ENCODE measurements at regions not wholly inside any gene's neighbourhood (a gene's known extent, or its start where the extent isn't known, plus 50 kb on each side); places are given as distances from the start of the nearest gene placed in this dataset.

GRCh38 chr6:22466665-22467245 is 102.6 kb upstream of the HDGFL1 start:
- CTCF ChIA-PET: interaction anchor here (0.6 to 0.9 kb wide), 2 partner anchors 120 to 532 kb away, joined by 3 read pairs; no protein-coding TSS in a partner anchor
- no TSS peak for BruUV-seq (replicated peaks)

GRCh38 chr6:22467645-22468044 is 101.7 kb upstream of the HDGFL1 start:
- peaks cover 15% of the 10 kb centered on the region for H3K4me1 Mint-ChIP-seq (ENCODE audit: insufficient read depth, unreplicated experiment)
- ChIA-PET CTCF (no interaction called here), POLR2A (interaction anchor here (0.6 to 0.7 kb wide), 2 partner anchors 44 to 327 kb away, joined by 3 read pairs; no protein-coding TSS in a partner anchor)
- no TSS peak for BruUV-seq (replicated peaks)
- no peaks in the 10 kb centered on the region for H3K36me3 Mint-ChIP-seq (ENCODE audit: insufficient read depth, unreplicated experiment)
- no peaks in the 10 kb centered on the region for H3K27me3 Mint-ChIP-seq (ENCODE audit: insufficient read depth, unreplicated experiment)
- DNase-seq (ENCODE audit: unreplicated experiment): no peak
- peaks cover 6% of the 10 kb centered on the region for H3K9me3 Mint-ChIP-seq (ENCODE audit: unreplicated experiment)
- intact Hi-C loops (cut with micrococcal nuclease): no loop called here
- no peak overlapping the region for H3K27ac Mint-ChIP-seq (ENCODE audit: low read depth, unreplicated experiment)
- no peak overlapping the region for H3K4me3 Mint-ChIP-seq (ENCODE audit: unreplicated experiment)
- TF ChIP-seq CTCF (IDR thresholded peaks at IDR 0.05; ENCODE audit: unreplicated experiment): no peak

More at GRCh38 chr6:22466665-22467245, 102.6 kb upstream of the HDGFL1 start:
- no peak overlapping the region for H3K4me3 Mint-ChIP-seq (ENCODE audit: unreplicated experiment)
- no peak for DNase-seq (ENCODE audit: unreplicated experiment)
- no peak for TF ChIP-seq CTCF (IDR thresholded peaks at IDR 0.05; ENCODE audit: unreplicated experiment)
- H3K27me3 Mint-ChIP-seq (ENCODE audit: insufficient read depth, unreplicated experiment): no peaks in the 10 kb centered on the region
- no peak overlapping the region for H3K27ac Mint-ChIP-seq (ENCODE audit: low read depth, unreplicated experiment)
- no peaks in the 10 kb centered on the region for H3K36me3 Mint-ChIP-seq (ENCODE audit: insufficient read depth, unreplicated experiment)
- H3K4me1 Mint-ChIP-seq (ENCODE audit: insufficient read depth, unreplicated experiment): peaks cover 11% of the 10 kb centered on the region
- intact Hi-C loops (cut with micrococcal nuclease): no loop called here
- POLR2A ChIA-PET: interaction anchor here (1.7 kb wide), 1 partner anchor 17 kb away, joined by 3 read pairs; no protein-coding TSS in a partner anchor
- peaks cover 6% of the 10 kb centered on the region for H3K9me3 Mint-ChIP-seq (ENCODE audit: unreplicated experiment)

- DNase-seq (ENCODE audit: unreplicated experiment): no peak
- Mint-ChIP-seq H3K9me3 (ENCODE audit: unreplicated experiment) (peaks cover 6% of the 10 kb centered on the region), H3K27me3 (ENCODE audit: insufficient read depth, unreplicated experiment) (no peaks in the 10 kb centered on the region), H3K4me1 (ENCODE audit: insufficient read depth, unreplicated experiment) (peaks cover 15% of the 10 kb centered on the region), H3K4me3 (ENCODE audit: unreplicated experiment) (no peak overlapping the region), H3K27ac (ENCODE audit: low read depth, unreplicated experiment) (no peak overlapping the region), H3K36me3 (ENCODE audit: insufficient read depth, unreplicated experiment) (no peaks in the 10 kb centered on the region)
- ChIA-PET CTCF (no interaction called here), POLR2A (no interaction called here)
- no peak for TF ChIP-seq CTCF (IDR thresholded peaks at IDR 0.05; ENCODE audit: unreplicated experiment)
- intact Hi-C loops (cut with micrococcal nuclease): no loop called here
- BruUV-seq (replicated peaks): no TSS peak
These were observed 101.0 kb upstream of the HDGFL1 start for GRCh38 chr6:22468256-22468965.

- H3K4me1 Mint-ChIP-seq (ENCODE audit: insufficient read depth, unreplicated experiment): peaks cover 15% of the 10 kb centered on the region
- POLR2A ChIA-PET: interaction anchor here (0.5 to 1.0 kb wide), 9 partner anchors 28 to 944 kb away, joined by 3 to 5 read pairs (median 3); no protein-coding TSS in a partner anchor
- H3K4me3 Mint-ChIP-seq (ENCODE audit: unreplicated experiment): peak overlapping the region; percentile 21
- H3K27me3 Mint-ChIP-seq (ENCODE audit: insufficient read depth, unreplicated experiment): no peaks in the 10 kb centered on the region
- no peaks in the 10 kb centered on the region for H3K9me3 Mint-ChIP-seq (ENCODE audit: unreplicated experiment)
- TF ChIP-seq CTCF (IDR thresholded peaks at IDR 0.05; ENCODE audit: unreplicated experiment): no peak
- BruUV-seq (replicated peaks): no TSS peak
- no peak for DNase-seq (ENCODE audit: unreplicated experiment)
- no peaks in the 10 kb centered on the region for H3K36me3 Mint-ChIP-seq (ENCODE audit: insufficient read depth, unreplicated experiment)
- peak overlapping the region; percentile 79 for H3K27ac Mint-ChIP-seq (ENCODE audit: low read depth, unreplicated experiment)
- intact Hi-C loops (cut with micrococcal nuclease): loop anchor here (5.0 kb wide), 1 partner anchor 873 kb away; no protein-coding TSS in a partner anchor
- CTCF ChIA-PET: interaction anchor here (0.5 to 1.5 kb wide), 5 partner anchors 28 to 882 kb away, joined by 3 to 4 read pairs (median 3); no protein-coding TSS in a partner anchor
These were observed 98.8 kb upstream of the HDGFL1 start for GRCh38 chr6:22470454-22471131.

All from MCF 10A (cell line).